ENCODE measurements at regions not wholly inside any gene's neighbourhood (a gene's known extent, or its start where the extent isn't known, plus 50 kb on each side); places are given as distances from the start of the nearest gene placed in this dataset.

GRCh38 chr15:31456354-31457060 is 129.9 kb downstream of the KLF13 start:
- no peak for DNase-seq (ENCODE audit: low read depth in 2 of 2)

GRCh38 chr15:31457161-31457560 is 130.5 kb downstream of the KLF13 start:
- DNase-seq (ENCODE audit: low read depth in 2 of 2) = no peak

GRCh38 chr15:31457631-31458526 is 131.2 kb downstream of the KLF13 start:
- DNase-seq (ENCODE audit: low read depth in 2 of 2) = no peak

- DNase-seq (ENCODE audit: low read depth in 2 of 2) = no peak
Measured at GRCh38 chr15:31458596-31459399, 132.2 kb downstream of the KLF13 start.

- DNase-seq (ENCODE audit: low read depth in 2 of 2) = no peak
Measured at GRCh38 chr15:31459400-31459748, 132.7 kb downstream of the KLF13 start.

- no peak for DNase-seq (ENCODE audit: low read depth in 2 of 2)
Measured at GRCh38 chr15:31461375-31461774, 134.7 kb downstream of the KLF13 start.

GRCh38 chr15:31461911-31462480 is 135.4 kb downstream of the KLF13 start:
- no peak for DNase-seq (ENCODE audit: low read depth in 2 of 2)

GRCh38 chr15:31463521-31464102 is 137.0 kb downstream of the KLF13 start:
- DNase-seq (ENCODE audit: low read depth in 2 of 2) = no peak

GRCh38 chr15:31464216-31465082 is 137.8 kb downstream of the KLF13 start:
- DNase-seq (ENCODE audit: low read depth in 2 of 2) = no peak

- DNase-seq (ENCODE audit: low read depth in 2 of 2) = no peak
Measured at GRCh38 chr15:31465083-31465955, 138.7 kb downstream of the KLF13 start.

- no peak for DNase-seq (ENCODE audit: low read depth in 2 of 2)
Measured at GRCh38 chr15:31467361-31467760, 140.7 kb downstream of the KLF13 start.

GRCh38 chr15:31468911-31469785 is 142.5 kb downstream of the KLF13 start:
- no peak for DNase-seq (ENCODE audit: low read depth in 2 of 2)

GRCh38 chr15:31469786-31470525 is 143.3 kb downstream of the KLF13 start:
- no peak for DNase-seq (ENCODE audit: low read depth in 2 of 2)

- no peak for DNase-seq (ENCODE audit: low read depth in 2 of 2)
Measured at GRCh38 chr15:31470756-31471155, 144.1 kb downstream of the KLF13 start.

GRCh38 chr15:31471731-31472430 is 145.2 kb downstream of the KLF13 start:
- DNase-seq (ENCODE audit: low read depth in 2 of 2) = no peak

GRCh38 chr15:31472636-31473384 is 146.2 kb downstream of the KLF13 start:
- DNase-seq (ENCODE audit: low read depth in 2 of 2) = no peak
